CD4-positive, alpha-beta T cell treated with Interleukin-4 for 4 hours (primary cell): ENCODE measurements at regions not wholly inside any gene's neighbourhood (a gene's known extent, or its start where the extent isn't known, plus 50 kb on each side); places are given as distances from the start of the nearest gene placed in this dataset.
"Not testable (repeated sequence)": the region's sequence is repeated elsewhere in the genome, so short reads cannot be mapped to it uniquely, and the experiment has no call there.

Experiments used
- DNase-seq: peaks from one replicate; pipeline ENCODE4 v3.0.0-alpha.2; 2020

DNA sequence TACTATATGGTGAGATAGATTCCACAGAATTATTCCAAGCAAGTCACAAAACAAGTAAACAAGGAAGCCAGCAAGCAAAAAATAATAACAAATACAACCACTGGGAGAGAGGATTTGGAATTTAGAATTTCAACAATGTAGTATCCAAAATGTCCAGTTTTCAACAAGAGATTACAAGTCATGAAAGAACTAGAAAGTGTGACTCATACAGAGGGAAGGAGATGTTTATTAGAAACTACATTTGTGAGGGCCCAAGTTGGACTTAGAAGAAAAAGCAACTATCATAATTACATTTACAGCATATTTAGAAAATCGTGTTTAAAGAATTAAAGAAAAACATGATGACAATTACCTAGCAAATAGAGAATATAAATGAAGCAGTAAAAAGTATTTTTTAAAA is 494.6 kb upstream of the ID4 start:
- no peak for DNase-seq

DNA sequence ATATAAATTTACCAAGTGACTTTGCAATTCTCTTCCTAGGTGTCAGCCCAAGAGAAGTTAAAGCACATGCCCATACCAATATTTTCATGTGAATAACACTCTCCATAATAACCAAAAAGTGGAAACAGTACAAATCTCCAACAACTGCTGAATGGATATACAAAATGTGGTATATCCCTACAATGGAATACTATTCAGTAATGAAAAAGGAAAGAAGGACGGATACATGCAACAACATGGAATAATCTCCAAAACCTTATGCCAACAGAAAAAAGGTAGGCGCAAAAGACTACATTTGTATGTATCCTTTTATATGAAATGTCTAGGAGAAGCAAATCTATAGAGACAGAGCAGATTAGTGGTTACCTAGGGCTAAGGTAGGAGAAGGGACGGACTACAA is 487.7 kb upstream of the ID4 start:
- no peak for DNase-seq

DNA sequence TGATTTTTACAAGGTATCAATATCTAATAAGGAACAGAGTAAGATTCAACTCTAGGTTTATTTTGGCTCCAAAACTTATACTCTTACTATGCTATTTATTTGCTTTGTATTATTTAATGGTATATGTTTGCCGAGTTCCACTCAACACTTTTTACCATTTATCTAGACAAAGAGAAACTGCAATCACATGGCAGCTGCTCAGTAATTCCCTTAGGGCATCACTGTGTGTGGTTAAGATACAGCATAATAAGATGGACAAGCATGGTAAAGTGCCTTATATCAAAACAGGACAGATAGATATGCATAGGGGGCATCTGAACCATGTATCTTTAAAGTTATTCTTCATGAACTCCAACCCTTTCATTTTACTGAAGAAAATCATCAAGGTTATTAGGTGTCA is 483.0 kb upstream of the ID4 start:
- DNase-seq: no peak

DNA sequence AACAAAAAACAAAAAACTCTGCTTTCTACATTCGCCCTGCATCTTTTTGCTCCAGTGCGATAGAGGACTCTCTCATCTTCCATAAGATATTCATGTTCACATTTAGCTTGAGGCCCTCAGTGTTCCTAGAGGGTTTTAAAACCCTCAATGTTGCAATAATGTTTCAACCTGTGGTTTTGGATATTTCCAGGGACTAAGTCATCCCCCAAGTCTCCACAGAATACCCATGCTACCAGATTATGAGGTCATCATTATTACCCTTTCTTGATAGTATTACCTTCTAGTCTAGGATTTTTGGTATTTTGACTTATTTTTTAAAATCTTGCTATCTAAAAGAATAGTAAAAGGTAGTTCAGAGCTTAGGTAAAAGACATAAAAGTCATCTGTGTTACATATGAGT is 480.5 kb upstream of the ID4 start:
- DNase-seq: no peak

DNA sequence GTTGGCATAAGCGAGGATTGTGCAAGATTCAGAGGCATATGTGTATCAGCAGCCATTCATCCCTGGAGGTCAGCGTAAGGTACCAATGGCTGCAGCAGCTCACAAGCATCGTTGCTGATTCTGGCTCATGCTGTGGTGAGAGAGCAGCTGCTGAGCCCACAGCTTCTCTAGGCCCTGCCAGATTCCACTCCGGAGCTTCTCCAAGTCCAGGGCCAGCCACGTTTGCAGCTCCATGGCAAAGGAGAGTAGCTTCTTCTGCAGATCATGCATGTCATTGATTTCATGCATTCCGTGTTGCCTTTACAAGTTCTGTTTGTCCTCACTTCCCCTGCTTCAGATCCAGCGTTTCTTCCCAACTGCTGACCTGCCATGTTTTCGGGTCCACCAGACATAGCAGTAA is 474.8 kb upstream of the ID4 start:
- no peak for DNase-seq

DNA sequence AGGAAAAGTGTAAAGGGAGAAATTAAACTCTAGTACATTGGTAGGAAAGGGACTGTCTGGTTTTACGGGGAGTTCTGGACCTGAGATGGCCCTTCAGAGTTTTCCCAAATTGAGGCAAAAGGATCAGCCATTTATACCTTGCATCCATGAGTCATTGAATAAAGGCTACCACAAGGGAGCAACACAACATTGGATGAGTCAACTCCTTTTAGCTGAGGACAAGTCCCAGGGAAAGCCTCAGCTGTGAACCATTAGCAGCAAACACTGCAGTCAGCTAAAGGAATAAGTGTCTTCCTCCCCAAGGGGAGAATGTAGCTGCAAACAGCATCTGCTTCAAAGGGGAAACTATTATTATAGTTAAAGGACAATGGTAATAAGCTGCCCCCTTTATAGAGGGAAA is 468.7 kb upstream of the ID4 start:
- DNase-seq: no peak

DNA sequence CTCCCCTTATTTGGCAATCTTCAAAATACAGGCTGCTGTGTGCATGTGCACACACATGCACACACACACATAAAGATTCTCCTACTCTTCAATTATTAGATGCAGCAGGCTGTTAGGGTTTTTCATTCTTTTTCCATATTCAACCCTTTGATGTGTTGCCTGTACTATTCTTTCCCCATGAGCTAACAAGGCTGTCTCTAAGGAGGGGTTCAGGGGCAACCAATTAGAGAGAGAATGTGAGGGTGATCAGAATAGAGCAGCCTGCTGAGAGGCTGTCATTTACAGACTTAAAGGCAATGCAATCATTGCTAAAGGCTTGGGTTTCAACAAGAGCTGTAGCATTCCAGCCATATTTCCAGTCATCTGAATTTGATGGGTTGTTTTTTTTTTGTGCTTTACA is 467.4 kb upstream of the ID4 start:
- no peak for DNase-seq

DNA sequence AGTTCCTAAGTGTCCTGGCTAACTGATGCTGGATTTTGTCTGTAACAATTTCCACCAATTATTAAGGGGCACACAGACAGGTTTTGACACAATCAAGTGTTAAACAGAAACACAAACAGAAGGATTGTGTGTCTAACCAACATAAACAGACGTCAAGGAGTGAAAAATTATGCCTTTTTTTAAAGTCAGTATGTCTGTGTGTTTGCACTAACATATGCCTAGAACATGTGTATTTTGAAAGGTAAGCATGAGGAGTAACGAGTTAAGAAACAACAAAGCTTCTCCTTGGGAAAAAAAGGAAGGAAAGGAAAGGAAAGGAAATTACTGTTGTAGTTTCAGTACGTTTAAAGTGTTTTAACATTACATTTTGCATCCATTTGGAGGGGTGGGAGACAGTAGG is 466.3 kb upstream of the ID4 start:
- no peak for DNase-seq

DNA sequence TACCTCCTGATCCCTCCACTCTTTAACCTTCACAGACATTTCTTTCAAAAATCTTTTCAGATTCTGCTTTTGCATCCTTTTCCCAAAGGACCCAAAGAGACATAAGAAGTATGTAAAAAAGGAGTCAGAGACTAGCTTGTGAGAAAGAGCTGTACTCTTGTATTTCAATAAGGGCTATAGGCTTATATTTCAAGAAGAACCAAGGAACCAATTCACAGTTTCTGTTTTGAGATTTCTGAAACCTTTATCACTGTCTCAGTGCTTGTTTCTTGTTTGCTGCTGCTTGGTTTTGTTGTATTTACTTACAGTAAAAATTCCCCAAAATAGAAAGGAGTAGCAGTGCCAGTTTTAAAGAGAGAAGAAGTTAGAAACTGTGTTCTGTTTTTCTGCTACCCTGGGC is 461.6 kb upstream of the ID4 start:
- DNase-seq: no peak

DNA sequence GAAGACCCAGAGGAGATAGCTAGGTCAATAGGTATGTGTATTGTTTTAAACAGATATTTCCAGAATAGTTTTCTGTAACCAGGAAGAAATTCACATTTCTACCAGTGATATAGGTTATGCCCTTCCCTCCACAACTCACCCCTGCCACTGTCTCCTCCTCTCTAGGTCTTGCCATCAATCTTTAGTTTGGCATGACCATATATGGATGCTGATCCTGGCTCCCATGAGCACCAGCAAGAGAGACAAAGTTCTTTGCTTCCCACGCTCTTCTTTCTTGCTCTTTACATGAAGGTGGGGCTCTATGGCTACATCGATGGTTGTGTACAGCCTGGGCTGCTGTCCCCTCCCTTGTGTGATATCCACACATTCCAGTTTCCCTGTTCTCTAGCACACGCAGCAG is 459.4 kb upstream of the ID4 start:
- DNase-seq: no peak

DNA sequence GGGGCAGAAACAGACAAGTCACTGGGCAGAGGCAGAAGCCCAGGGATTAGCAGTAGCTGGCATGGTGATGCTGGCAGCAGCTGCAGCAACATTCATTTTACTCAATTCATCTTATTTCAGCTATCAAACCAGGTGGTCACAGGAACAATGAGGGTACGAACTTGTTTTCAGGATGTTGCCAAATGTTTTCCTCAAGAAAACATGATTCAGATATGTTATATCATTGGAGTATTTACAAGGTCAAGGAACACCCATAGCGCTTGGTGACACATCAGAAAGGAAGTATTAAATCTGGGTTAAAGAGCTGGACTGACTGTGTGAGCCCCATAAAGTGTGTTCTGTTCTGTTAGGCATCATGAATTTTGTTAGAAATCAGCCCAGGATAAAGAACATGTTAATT is 456.9 kb upstream of the ID4 start:
- no peak for DNase-seq

DNA sequence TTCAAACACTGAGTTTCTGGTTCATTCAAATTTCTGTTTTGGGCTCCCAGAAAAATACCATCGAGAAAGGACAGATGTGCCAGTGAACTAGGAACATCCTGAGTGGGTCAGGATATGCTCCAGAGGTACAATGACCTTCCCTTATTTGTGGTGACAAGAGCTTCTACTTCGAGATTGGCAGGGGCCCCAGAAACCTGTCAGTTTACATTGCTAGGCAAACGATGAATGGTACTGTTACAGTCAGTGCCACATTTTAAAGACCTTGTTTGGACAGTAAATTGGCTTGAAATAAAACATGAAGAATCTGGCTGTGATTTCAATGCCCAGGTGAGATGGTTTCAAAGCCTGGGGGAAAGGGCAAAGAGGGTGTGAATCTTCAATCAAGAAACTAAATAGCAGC is 454.5 kb upstream of the ID4 start:
- no peak for DNase-seq

DNA sequence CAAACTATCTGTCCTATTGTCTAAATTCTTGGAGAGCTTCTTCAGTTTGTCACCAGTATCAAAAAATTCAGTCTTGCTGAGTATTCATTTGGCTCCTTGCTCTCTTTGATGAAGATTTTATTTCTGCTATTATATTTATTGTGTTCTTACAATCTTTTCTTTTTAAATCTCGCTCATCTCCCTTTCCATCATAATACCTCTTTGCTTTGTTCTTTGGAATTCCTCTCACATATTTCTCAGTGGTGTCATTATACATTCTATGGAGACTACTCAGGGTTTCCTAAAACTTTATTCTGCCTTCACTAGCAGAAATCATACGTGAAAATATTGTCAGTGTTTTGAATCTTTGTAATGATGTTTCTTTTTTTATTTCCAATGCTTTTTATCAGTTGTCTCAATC is 445.2 kb upstream of the ID4 start:
- DNase-seq: no peak

DNA sequence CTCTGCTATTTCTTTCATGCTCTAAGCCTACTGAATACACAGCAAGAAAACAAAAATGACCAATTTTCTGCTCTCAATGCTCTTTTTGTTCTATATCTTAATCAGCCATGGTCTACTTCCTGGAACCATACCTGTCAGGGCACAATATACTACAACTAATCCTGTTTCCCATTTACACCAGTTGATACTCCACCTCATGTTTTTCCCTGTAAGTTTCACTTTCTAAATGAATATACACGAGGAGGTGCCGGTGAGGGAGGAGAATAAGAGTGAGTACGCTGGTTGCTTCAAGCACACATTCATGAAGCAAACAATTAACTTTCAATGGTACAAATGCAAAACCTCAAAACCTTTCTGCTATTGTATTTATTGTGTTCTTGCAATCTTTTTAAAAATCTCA is 443.1 kb upstream of the ID4 start:
- no peak for DNase-seq

DNA sequence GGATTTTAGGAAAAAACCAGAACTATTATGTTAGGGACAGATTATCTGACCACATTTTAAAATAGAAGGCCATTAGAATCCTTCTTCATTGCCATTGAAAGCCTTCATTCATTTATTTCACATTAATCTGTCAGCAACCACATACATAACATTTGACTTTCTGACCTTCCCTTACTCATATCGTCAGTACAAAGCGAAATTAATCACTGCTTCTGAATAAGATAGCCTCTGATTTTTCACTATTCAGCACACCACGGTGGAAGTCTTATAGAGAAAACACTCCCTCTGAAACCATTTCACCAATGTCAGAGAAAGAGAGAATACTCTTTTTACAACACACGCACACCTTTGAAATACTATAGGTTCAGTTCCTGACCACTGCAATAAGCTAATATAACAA is 442.5 kb upstream of the ID4 start:
- DNase-seq: no peak

DNA sequence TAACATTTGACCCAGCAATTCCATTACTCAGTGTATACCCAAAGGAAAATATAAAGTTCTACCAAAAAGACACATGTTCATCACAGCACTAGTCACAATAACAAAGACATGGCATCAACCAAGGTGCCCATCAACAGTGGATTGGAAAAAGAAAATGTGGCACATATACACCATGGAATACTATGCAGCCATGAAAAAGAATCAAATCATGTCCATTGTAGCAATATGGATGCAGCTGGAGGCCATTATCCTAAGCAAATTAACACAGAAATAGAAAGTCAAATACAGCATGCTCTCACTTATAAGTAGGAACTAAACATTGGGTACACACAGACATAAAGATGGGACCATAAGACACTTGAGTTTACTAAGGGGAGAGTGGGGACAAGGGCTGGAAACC is 441.9 kb upstream of the ID4 start:
- DNase-seq: no peak

DNA sequence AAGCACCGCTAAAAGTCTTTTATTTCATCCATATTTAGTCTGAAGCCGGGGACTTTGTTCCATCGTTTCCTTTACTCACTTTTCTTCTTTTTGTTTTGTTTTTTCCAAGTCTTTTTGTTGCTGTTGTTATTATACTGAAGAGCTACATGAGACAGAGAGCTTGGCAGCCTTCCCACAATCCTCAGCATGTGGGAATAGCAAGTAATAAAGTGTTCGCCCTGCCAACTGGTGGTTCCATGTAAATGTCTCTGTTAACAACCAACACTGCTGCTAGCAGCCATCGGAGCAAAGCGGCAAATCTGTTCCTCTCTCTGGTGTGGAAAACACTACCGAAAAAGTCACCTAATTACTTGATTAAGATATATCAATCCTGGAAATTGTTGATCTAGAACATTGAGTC is 437.8 kb upstream of the ID4 start:
- no peak for DNase-seq

DNA sequence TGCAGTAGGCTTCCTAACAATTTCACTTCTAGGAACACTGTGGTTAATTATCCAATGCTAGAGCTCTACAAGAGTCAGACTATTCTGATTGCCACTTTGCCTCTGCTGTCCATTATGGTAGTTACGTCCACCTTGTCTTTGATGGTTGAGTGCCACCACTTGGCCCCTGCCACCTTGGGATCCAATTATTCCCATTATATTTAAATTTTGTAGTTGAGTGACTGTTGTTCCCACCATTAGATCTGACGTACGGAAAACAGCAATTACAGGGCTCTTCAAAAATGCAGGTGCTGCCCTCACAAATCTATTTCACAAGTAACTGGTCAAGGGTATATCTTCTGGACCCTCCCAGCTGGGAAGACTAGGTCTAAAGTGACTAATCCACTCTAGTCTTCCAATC is 432.3 kb upstream of the ID4 start:
- not testable (repeated sequence) for DNase-seq

DNA sequence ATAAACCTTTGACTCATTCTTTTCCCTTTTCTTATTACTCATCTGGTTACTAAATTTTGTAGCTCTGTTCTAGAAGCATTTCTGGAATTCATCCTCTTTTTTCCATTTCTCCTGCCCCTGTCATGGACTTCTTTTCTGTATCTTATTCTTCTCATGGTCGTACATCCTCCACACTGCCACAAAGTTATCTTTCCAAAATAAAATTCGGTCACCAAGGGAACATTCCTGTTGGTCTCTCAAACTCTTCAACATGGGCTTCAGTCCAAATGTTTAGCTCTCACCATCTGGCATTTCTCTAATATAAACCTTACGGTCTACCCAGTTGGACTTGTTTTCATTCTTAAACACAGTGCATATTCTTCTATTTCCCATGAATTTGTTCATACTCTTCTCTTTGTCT is 428.8 kb upstream of the ID4 start:
- no peak for DNase-seq

DNA sequence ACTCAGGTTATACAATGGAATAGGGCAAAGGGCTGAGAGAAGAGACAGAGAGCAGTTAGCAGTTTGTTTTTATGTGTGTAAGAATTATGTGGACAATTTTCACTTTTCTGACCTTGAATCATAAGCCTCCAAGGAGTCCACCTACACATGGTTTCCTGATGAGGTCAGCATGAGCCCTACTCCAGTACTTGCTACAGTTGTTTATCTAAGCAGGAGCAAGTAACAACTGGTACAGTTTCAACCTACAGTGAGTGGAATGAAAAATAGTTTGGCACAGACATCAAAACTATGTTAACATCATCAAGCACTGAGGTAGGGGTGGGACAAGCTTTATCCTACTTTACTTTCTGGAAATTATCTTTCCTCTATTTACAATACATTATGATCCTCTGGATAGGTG is 426.7 kb upstream of the ID4 start:
- no peak for DNase-seq

DNA sequence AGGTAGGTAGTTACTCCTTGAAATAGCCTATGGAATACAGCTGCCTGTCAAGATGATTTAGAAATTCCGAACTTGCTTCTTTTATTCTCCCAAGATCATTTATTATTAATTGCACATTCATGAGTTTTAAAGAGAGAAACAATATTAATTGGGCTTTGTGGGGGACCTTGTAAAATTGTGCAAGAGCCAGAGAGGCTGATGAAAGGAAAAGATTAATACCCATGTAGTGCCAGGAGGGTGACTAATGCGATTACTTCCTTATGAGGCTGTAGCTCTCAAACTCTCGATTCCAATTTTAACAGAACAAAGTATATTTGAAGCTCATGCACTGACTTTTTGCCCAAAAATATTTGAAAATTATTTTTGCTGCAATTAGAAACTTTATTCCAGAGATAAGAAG is 423.8 kb upstream of the ID4 start:
- no peak for DNase-seq

DNA sequence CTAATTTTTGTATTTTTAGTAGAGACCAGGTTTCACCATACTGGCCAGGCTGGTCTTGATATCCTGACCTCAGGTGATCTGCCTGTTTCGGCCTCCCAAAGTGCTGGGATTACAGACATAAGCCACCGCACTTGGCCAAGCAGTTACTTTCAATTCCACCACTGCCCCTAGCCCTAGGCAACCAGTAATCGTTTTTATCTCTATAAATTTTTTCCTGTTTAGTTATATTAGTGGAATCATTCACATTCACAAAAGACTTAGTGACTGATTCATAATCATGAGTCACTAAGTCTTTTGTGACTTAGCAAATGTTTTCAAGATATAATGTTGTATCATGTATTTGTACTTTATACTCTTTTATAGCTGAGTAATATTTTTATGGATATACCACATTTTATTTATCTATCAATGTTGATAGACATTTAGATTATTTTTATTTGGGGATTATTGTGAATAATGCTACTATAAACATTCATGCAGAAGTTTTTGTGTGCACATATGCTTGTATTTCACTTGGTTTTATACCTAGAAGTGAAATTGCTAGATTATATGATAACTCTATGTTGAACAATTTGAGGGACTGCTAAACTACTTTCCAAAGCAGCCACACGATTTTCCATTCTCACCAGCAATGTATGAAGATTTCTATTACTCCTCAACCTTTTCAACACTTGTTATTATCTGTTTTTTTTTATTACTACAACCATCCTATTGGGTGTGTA is 421.4 kb upstream of the ID4 start:
- DNase-seq: no peak

DNA sequence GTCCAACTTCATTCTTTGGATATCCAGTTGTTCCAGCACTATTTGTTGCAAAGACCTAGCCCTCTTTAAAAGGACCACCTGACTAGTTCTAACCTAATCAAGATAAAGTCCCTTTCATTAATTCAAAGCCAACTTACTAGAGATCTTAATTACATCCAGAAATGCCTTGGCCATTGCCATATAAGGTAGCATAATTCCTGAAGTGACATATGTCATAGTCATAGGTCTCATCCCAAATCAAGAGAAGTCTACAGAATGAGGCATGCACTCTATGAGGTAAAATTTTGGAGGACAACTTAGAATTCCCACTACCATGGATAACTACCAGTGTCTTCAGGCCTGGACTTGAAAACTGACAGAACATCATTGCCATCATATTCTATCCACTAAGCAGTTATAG is 420.4 kb upstream of the ID4 start:
- DNase-seq: no peak

DNA sequence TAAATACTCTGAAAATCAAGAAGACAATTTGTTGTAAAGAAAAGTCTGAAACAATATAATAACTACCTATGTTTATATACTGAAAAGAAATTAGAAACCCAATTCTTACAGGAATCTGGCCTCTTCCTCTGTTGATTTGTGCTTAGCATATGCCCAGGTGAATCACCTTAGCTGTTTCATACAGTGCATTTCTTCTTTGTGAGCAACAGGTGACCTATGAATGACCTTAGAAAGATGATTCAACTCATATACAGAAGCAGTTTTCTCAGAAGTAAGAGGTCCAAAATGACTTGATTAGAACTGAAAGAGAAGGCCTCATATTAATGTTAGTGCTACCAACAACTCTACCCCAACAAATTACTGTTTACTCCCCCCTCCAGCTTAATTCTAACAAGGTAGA is 419.5 kb upstream of the ID4 start:
- no peak for DNase-seq

DNA sequence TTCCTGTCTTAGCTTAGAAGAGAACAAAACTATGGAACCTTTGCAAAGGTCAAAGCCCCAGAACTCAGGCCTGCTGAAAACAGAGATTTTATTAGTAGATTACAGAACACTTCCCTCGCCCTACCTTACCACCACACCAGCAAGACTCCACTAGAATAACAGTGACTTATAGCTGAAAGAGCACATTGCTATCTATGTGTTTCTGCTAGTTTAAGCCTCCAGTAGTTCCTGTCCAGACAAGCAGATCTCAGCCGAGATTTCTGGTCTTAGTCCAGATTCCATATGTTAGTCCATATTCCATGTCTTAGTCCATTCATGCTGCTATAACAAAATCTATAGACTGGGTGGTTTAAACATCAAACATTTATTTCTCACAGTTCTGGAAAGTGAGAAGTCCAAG is 412.3 kb upstream of the ID4 start:
- DNase-seq: no peak

DNA sequence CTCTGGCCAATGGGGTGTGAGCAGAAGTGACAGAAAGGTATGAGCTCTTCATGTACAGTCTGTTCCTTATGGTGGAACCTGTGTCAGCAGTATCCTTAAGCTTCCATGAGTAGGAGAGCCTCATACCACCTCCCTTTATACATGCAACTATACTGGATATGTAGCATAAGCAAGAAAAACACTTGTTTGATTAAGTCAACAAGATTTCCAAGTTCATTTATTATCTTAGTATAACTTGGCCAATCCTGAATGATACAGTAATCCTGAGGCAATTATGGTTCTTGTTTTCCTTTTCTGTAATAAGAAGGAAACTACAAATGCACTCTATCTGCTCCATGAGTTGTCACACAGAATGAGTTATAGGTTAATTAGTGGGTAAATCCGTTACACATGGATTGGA is 409.6 kb upstream of the ID4 start:
- DNase-seq: no peak
